ENCODE measurements at regions not wholly inside any gene's neighbourhood (a gene's known extent, or its start where the extent isn't known, plus 50 kb on each side); places are given as distances from the start of the nearest gene placed in this dataset.

- TF ChIP-seq CTCF (IDR thresholded peaks at IDR 0.05): no peak
- no peak for TF ChIP-seq POLR2A (IDR thresholded peaks at IDR 0.05)
These were observed 76.2 kb downstream of the MRPL36 start for GRCh38 chr5:1723476-1723875.

Data from esophagus squamous epithelium (tissue), 4 donors.